OCI-LY1 (cell line): ENCODE measurements at regions not wholly inside any gene's neighbourhood (a gene's known extent, or its start where the extent isn't known, plus 50 kb on each side); places are given as distances from the start of the nearest gene placed in this dataset.

Experiments used
- EZH2 ChIP-seq: fragments of 200-600 bp; sonication (generic), shearing (Covaris generic); IDR thresholded peaks from 2 replicates; pipeline ENCODE4 v1.8.0; 2017; ENCODE audit warnings: borderline replicate concordance, mixed run types, mild to moderate bottlenecking, antibody characterized with exemption, low read length, moderate library complexity, mixed read lengths
- TF ChIP-seq, protein P1 (sequence below): fragments of 200-600 bp; sonication (generic), shearing (Covaris generic); IDR thresholded peaks from 2 replicates; pipeline ENCODE4 v1.5.1; 2017; ENCODE audit warnings: mild to moderate bottlenecking, antibody characterized with exemption, low read length, moderate library complexity, mixed read lengths

DNA sequence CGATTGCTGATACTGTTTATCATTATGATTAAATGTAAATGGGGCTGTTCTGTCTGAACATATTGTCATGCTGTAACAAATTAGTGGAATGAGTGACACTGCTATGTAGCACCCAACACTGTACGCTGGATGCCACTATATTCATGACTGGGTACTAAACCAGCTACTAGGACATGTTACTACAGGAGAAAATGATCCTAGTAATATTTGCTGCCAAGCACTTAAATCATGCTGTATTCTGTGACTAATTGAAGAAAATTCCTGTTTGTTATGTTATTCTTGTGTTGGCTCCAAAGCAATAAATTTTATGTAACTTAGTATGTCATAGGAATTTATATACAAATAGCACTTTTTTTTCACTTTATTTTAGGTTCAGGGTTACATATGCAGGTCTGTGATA, 804.2 kb downstream of the CENPC start:
- TF ChIP-seq, protein P1, sequence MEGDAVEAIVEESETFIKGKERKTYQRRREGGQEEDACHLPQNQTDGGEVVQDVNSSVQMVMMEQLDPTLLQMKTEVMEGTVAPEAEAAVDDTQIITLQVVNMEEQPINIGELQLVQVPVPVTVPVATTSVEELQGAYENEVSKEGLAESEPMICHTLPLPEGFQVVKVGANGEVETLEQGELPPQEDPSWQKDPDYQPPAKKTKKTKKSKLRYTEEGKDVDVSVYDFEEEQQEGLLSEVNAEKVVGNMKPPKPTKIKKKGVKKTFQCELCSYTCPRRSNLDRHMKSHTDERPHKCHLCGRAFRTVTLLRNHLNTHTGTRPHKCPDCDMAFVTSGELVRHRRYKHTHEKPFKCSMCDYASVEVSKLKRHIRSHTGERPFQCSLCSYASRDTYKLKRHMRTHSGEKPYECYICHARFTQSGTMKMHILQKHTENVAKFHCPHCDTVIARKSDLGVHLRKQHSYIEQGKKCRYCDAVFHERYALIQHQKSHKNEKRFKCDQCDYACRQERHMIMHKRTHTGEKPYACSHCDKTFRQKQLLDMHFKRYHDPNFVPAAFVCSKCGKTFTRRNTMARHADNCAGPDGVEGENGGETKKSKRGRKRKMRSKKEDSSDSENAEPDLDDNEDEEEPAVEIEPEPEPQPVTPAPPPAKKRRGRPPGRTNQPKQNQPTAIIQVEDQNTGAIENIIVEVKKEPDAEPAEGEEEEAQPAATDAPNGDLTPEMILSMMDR, result no peak
- no peak for TF ChIP-seq EZH2
